Mesenchymal stem cell (in vitro differentiated cells and primary cell): ENCODE measurements at regions not wholly inside any gene's neighbourhood (a gene's known extent, or its start where the extent isn't known, plus 50 kb on each side); places are given as distances from the start of the nearest gene placed in this dataset.
"Not testable (repeated sequence)": the region's sequence is repeated elsewhere in the genome, so short reads cannot be mapped to it uniquely, and the experiment has no call there.

Experiments used
- DNase-seq: peaks from one replicate; pipeline ENCODE4 v3.0.0-alpha.2; 2013
- H2AFZ ChIP-seq: one replicate; pipeline ENCODE4 v1.6.1; 2013; ENCODE audit warnings: low read depth, mild to moderate bottlenecking, control low read depth, inconsistent platforms, low read length, moderate library complexity
- H2AK5ac ChIP-seq: 2 replicates; pipeline ENCODE4 v1.6.1; 2013; ENCODE audit warnings: low read length, moderate library complexity, mild to moderate bottlenecking, inconsistent platforms; ENCODE audit not compliant: severe bottlenecking
- H2BK120ac ChIP-seq: one replicate; pipeline ENCODE4 v1.6.1; 2013; ENCODE audit warnings: low read depth, mild to moderate bottlenecking, inconsistent platforms, low read length, moderate library complexity
- H2BK12ac ChIP-seq, 2 experiments: one replicate each; pipeline ENCODE4 v1.6.1; 2013; ENCODE audit warnings: inconsistent platforms in 2 of 2, low read length in 2 of 2, mild to moderate bottlenecking in 2 of 2, moderate library complexity in 2 of 2, control low read depth in 1 of 2
- H2BK15ac ChIP-seq: one replicate; pipeline ENCODE4 v1.6.1; 2013; ENCODE audit warnings: mild to moderate bottlenecking, low read depth, inconsistent platforms; ENCODE audit not compliant: poor library complexity, severe bottlenecking
- H2BK5ac ChIP-seq: 2 replicates; pipeline ENCODE4 v1.6.1; 2013; ENCODE audit warnings: low read depth, mild to moderate bottlenecking, low read length, control low read depth, inconsistent platforms; ENCODE audit not compliant: poor library complexity, severe bottlenecking
- H3K14ac ChIP-seq, 2 experiments: one replicate each; pipeline ENCODE4 v1.6.1; 2013; ENCODE audit warnings: inconsistent platforms in 2 of 2, low read length in 2 of 2, control low read depth in 1 of 2, mild to moderate bottlenecking in 1 of 2, moderate library complexity in 1 of 2
- H3K18ac ChIP-seq, 2 experiments: one replicate each; pipeline ENCODE4 v1.6.1; 2013; ENCODE audit warnings: inconsistent platforms in 2 of 2, low read length in 2 of 2, control low read depth in 1 of 2, low read depth in 1 of 2, mild to moderate bottlenecking in 1 of 2
- H3K23ac ChIP-seq, 2 experiments: one replicate each; pipeline ENCODE4 v1.6.1; 2013; ENCODE audit warnings: inconsistent platforms in 2 of 2, low read length in 2 of 2, mild to moderate bottlenecking in 2 of 2, moderate library complexity in 2 of 2, control low read depth in 1 of 2
- H3K27ac ChIP-seq: 2 replicates; pipeline ENCODE4 v1.5.1; 2013; ENCODE audit warnings: mild to moderate bottlenecking, moderate library complexity, low read length, control low read depth, inconsistent platforms; ENCODE audit not compliant: poor library complexity, severe bottlenecking
- H3K27me3 ChIP-seq, 2 experiments: 2 replicates each; pipeline versions ENCODE4 v1.6.1 to v1.7.0; 2013; ENCODE audit warnings: low read length in 2 of 2, mild to moderate bottlenecking in 2 of 2, moderate library complexity in 2 of 2, control low read depth in 1 of 2, inconsistent platforms in 1 of 2; ENCODE audit not compliant: control insufficient read depth in 1 of 2, insufficient read depth in 1 of 2
- H3K36me3 ChIP-seq, 2 experiments: 2 replicates each; pipeline versions ENCODE4 v1.6.1 to v1.7.0; 2013; ENCODE audit warnings: low read length in 2 of 2, control low read depth in 1 of 2, inconsistent platforms in 1 of 2, low read depth in 1 of 2, mild to moderate bottlenecking in 1 of 2; ENCODE audit not compliant: insufficient read depth in 2 of 2, control insufficient read depth in 1 of 2
- H3K4ac ChIP-seq, 2 experiments: one replicate each; pipeline ENCODE4 v1.6.1; 2013; ENCODE audit warnings: inconsistent platforms in 2 of 2, low read length in 2 of 2, mild to moderate bottlenecking in 2 of 2, moderate library complexity in 2 of 2, control low read depth in 1 of 2, low read depth in 1 of 2
- H3K4me1 ChIP-seq: 2 replicates; pipeline ENCODE4 v1.6.1; 2013; ENCODE audit warnings: low read depth, low read length, control low read depth; ENCODE audit not compliant: control insufficient read depth, insufficient read depth
- H3K4me2 ChIP-seq: 2 replicates; pipeline ENCODE4 v1.6.1; 2013; ENCODE audit warnings: low read length, mild to moderate bottlenecking, inconsistent platforms; ENCODE audit not compliant: poor library complexity, severe bottlenecking
- H3K4me3 ChIP-seq, 2 experiments: 2 replicates each; pipeline versions ENCODE4 v1.5.1 to v1.7.0; 2013; ENCODE audit warnings: low read length in 2 of 2, mild to moderate bottlenecking in 2 of 2, control low read depth in 1 of 2, low read depth in 1 of 2; ENCODE audit not compliant: insufficient read depth in 1 of 2
- H3K79me1 ChIP-seq: replicated peaks from 2 replicates; pipeline ENCODE4 v1.6.1; 2013; ENCODE audit warnings: mild to moderate bottlenecking, control low read depth, low read length, inconsistent platforms; ENCODE audit not compliant: poor library complexity, severe bottlenecking
- H3K9ac ChIP-seq: 2 replicates; pipeline ENCODE4 v1.7.0; 2013; ENCODE audit warnings: mild to moderate bottlenecking, low read length, moderate library complexity
- H3K9me3 ChIP-seq: 2 replicates; pipeline ENCODE4 v1.7.0; 2013; ENCODE audit warnings: mild to moderate bottlenecking, low read length; ENCODE audit not compliant: control insufficient read depth
- H4K8ac ChIP-seq: one replicate; pipeline ENCODE4 v1.6.1; 2013; ENCODE audit warnings: inconsistent platforms, mild to moderate bottlenecking, low read length, moderate library complexity
- H4K91ac ChIP-seq: one replicate; pipeline ENCODE4 v1.6.1; 2013; ENCODE audit warnings: mild to moderate bottlenecking, low read length, inconsistent platforms
- WGBS: methylation state at CpG from one replicate; pipeline ENCODE4 v1.1.7; 2013; ENCODE audit warnings: mixed read lengths; 5-methylcytosine and 5-hydroxymethylcytosine counted together

- peaks cover 22 to 29% of the 10 kb centered on the region in 2 experiments for H3K27me3 ChIP-seq
- no peak overlapping the region for H3K14ac ChIP-seq
- H4K91ac ChIP-seq: no peak overlapping the region
- 83% methylated on average over 2 of the region's 4 CpGs for WGBS
- no peaks in the 10 kb centered on the region for H3K79me1 ChIP-seq
- H2AFZ ChIP-seq: no peak overlapping the region
- H3K4me1 ChIP-seq: no peaks in the 10 kb centered on the region
- no peak overlapping the region for H3K18ac ChIP-seq
- no peak overlapping the region for H4K8ac ChIP-seq
- no peak overlapping the region for H3K4me3 ChIP-seq
- H3K27ac ChIP-seq: no peak overlapping the region
- H2BK12ac ChIP-seq: no peak overlapping the region
- H3K23ac ChIP-seq: no peak overlapping the region
- H2AK5ac ChIP-seq: no peak overlapping the region
- H2BK5ac ChIP-seq: no peak overlapping the region
- H2BK120ac ChIP-seq: no peak overlapping the region
- H3K9me3 ChIP-seq: peaks cover 2% of the 10 kb centered on the region
- DNase-seq: no peak
- H3K36me3 ChIP-seq: no peaks in the 10 kb centered on the region
- no peak overlapping the region for H2BK15ac ChIP-seq
- H3K9ac ChIP-seq: no peak overlapping the region
- no peak overlapping the region for H3K4ac ChIP-seq
- no peak overlapping the region for H3K4me2 ChIP-seq
Measured at GRCh38 chr2:217588266-217588665, 414.5 kb downstream of the TNS1 start.

GRCh38 chr2:217585362-217585761 is 417.4 kb downstream of the TNS1 start:
- Histone ChIP-seq H3K23ac (no peak overlapping the region), H2BK12ac (no peak overlapping the region), H4K91ac (no peak overlapping the region), H3K18ac (no peak overlapping the region), H4K8ac (no peak overlapping the region), H3K9ac (no peak overlapping the region), H3K27ac (no peak overlapping the region), H3K4me1 (no peaks in the 10 kb centered on the region), H2BK15ac (no peak overlapping the region), H2AK5ac (no peak overlapping the region), H2BK120ac (no peak overlapping the region), H3K14ac (no peak overlapping the region), H3K4me3 (no peak overlapping the region), H2BK5ac (no peak overlapping the region), H3K36me3 (no peaks in the 10 kb centered on the region), H3K79me1 (no peaks in the 10 kb centered on the region), H3K27me3 (peaks cover 26 to 37% of the 10 kb centered on the region in 2 experiments), H3K4me2 (no peak overlapping the region), H3K4ac (no peak overlapping the region), H2AFZ (no peak overlapping the region), H3K9me3 (no peaks in the 10 kb centered on the region)
- WGBS: 85% methylated on average over 3 of the region's 3 CpGs
- DNase-seq: no peak

- H2BK12ac ChIP-seq: not testable (repeated sequence)
Measured at GRCh38 chr2:217580407-217580806, 422.4 kb downstream of the TNS1 start.

GRCh38 chr2:217573571-217573970 is 429.2 kb downstream of the TNS1 start:
- Histone ChIP-seq H2BK5ac (no peak overlapping the region), H4K91ac (no peak overlapping the region), H3K27me3 (no peaks in the 10 kb centered on the region), H3K4ac (no peak overlapping the region), H2BK12ac (no peak overlapping the region), H3K4me3 (no peak overlapping the region), H4K8ac (no peak overlapping the region), H3K23ac (no peak overlapping the region), H2BK15ac (no peak overlapping the region), H3K4me1 (no peaks in the 10 kb centered on the region), H3K36me3 (no peaks in the 10 kb centered on the region), H3K27ac (no peak overlapping the region), H3K9me3 (no peaks in the 10 kb centered on the region), H3K79me1 (no peaks in the 10 kb centered on the region), H3K9ac (no peak overlapping the region), H2BK120ac (no peak overlapping the region), H3K14ac (no peak overlapping the region), H3K18ac (no peak overlapping the region), H2AFZ (no peak overlapping the region), H3K4me2 (no peak overlapping the region), H2AK5ac (no peak overlapping the region)
- peak; percentile 71 for DNase-seq
- 51% methylated on average over 3 of the region's 3 CpGs for WGBS

More at GRCh38 chr2:217580407-217580806, 422.4 kb downstream of the TNS1 start:
- H3K4me1 ChIP-seq, DNase-seq, H2BK120ac ChIP-seq, H4K91ac ChIP-seq, H2AFZ ChIP-seq, H3K36me3 ChIP-seq, H3K23ac ChIP-seq, H4K8ac ChIP-seq, H3K9me3 ChIP-seq, H2BK5ac ChIP-seq, H3K9ac ChIP-seq, H2BK15ac ChIP-seq, H3K27ac ChIP-seq, H3K4me3 ChIP-seq, H2AK5ac ChIP-seq, H3K18ac ChIP-seq, H3K4ac ChIP-seq, H3K79me1 ChIP-seq, H3K4me2 ChIP-seq, H3K14ac ChIP-seq: not testable (repeated sequence)
- 100% methylated on average over 1 of the region's 1 CpG for WGBS
- H3K27me3 ChIP-seq: peaks cover 13 to 18% of the 10 kb centered on the region in 2 experiments
